Kidney glomerular epithelial cell (primary cell): ENCODE measurements at regions not wholly inside any gene's neighbourhood (a gene's known extent, or its start where the extent isn't known, plus 50 kb on each side); places are given as distances from the start of the nearest gene placed in this dataset.
"Not testable (repeated sequence)": the region's sequence is repeated elsewhere in the genome, so short reads cannot be mapped to it uniquely, and the experiment has no call there.

Experiments
- DNase-seq: peaks from one replicate; lab custom pipeline; 2025; lab: John Stamatoyannopoulos, UW

DNA sequence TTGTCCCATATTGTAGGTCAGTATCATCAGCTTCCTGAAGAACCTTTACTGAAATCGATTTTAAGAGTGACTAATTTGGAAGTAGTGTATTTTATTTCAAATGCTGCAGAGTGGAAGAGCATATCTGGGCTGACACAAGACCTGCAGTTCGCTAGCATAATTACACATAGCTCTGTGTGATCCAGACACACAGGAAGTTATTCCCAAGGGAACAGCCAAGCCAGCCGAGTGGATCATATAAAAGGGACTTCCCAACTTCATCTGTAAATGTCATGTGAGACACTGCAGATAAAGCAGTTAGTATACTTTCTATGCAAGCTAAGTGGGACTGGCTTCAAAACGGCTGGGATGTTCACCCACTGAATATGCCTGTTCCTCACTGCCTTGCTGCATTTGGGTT is 760.4 kb downstream of the SLITRK1 start:
- peak; percentile 8 for DNase-seq

DNA sequence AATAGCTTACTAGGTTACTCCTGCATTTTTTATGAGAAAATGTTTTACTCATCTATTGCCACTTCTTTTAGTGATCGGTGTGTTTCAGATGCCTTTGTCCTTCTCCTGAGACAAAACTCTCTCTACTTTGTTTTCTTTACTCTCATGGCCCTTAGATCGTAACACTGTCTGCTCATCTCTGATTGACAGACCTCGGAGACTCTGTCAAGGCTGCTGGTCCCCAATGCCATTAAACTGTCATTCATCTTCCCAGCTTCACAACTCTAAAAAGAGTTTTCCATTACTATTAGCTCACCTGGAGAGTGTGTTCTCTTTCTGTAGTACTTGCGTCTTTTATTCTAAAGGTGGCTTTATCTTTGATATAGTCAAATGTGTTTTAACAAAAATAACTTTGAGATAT is 765.2 kb downstream of the SLITRK1 start:
- peak; percentile 39 for DNase-seq

- not testable (repeated sequence) for DNase-seq
These were observed 780.6 kb downstream of the SLITRK1 start for GRCh38 chr13:83101574-83102247.

DNA sequence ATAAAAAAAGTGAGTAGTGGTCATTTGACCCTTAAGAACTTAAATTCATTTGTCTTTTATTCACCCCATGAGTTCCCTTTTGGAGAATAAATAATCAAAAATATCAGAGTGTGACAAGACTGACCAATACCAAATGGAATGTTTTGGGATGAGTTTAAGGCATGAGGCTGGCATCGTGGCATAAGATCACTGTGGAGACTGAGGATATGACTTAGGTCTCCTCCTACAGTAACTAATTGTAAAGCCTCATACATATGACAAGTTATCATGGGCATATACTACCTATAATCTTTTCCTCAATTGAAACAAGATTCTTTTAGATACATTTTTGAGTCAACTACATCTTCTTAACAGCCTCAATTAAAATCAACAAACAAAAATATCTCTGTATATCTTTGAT is 782.0 kb downstream of the SLITRK1 start:
- DNase-seq, result no peak

- no peak for DNase-seq
These were observed 793.4 kb downstream of the SLITRK1 start for GRCh38 chr13:83088858-83089257.

GRCh38 chr13:83086948-83087347 is 795.3 kb downstream of the SLITRK1 start:
- no peak for DNase-seq

- DNase-seq, result no peak
These were observed 796.2 kb downstream of the SLITRK1 start for GRCh38 chr13:83086088-83086487.

DNA sequence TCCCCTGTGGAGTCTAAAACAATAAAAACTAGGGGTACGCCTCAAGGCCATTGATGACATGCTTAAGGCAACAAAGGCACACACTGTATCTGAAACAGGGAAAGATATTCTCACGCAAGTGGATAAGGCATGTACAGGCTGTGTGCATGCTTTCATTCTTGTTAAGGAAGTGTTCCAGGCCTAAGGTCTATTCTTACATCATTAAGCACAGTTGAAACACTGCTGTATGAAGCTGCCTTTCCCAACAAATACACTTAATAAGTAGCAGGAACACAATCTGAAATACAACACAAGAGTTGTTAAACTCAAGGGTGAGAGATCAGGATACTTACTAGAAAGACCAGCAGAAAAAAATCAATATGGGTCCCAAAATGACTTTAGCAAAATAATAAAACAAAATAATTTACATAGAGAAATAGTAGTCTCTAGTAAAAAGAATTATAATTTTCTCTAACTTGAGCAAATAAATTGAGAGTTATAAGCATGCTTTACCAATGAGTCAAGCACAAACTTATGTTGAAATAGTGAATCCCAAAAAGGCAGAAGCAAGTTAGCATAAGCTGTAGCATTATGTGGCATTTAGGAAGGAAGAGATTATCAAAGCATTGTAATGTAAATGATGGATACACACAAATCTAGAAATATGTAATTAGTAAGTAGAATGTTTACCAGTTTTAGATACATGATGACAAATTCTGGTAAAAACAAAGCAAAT is 796.9 kb downstream of the SLITRK1 start:
- DNase-seq, result no peak

DNA sequence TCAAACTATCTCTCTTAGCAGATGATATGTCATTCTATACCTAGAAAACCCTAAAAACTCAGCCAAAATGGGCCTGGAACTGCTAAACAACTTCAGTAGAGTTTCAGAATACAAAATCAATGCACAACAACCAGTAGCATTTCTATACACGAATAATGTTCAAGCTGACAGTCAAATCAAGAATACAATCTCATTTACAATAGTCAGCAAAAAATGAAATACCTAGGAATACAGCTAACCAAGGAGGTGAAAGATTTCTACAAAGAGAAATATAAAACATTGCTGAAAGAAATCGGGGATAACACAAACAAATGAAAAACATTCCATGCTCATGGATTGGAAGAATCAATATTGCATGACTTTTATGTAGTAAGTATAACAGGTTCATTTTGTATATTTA is 804.8 kb downstream of the SLITRK1 start:
- no peak for DNase-seq

GRCh38 chr13:83073930-83074329 is 808.3 kb downstream of the SLITRK1 start:
- DNase-seq, result peak; percentile 24

- peak; percentile 82 for DNase-seq
These were observed 817.2 kb downstream of the SLITRK1 start for GRCh38 chr13:83065108-83065507.

DNA sequence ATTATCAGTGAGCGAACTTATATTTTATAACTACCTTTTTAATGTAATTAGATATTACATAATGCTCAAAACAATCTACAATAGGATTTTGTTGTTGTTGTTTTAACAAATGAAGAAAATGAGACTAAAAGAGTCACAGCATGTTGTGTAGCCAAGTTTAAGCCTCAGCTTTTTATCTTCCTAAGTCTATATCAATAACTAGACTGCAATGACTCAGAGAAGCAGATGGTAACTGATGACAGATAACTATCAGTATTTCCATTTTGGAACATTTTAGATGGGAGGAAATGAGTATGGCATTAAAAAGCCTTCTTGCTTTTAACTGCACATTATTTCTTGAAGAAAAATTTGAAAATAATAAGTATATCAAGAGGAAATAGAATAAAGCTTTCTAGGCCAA is 825.2 kb downstream of the SLITRK1 start:
- no peak for DNase-seq

DNA sequence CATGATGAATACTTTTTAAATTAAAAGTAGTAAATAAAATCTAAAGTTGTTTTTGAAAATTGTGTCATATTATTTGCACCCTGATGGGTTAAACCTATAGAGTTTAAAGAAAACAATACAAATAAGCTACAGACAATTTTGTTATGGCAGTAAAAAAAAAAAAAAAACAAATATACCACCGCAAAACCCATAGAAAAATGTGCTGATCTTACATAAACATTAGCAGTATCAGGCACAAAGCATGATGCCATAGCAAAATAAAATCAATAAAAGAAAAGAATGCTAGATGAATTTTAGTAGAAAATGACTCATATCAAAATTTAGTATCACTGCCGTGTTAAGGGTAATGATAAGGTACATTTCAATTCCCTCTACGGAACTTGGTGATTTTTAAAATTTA is 826.0 kb downstream of the SLITRK1 start:
- no peak for DNase-seq

- DNase-seq, result peak; percentile 62
These were observed 833.9 kb downstream of the SLITRK1 start for GRCh38 chr13:83048419-83048818.

- no peak for DNase-seq
These were observed 857.2 kb downstream of the SLITRK1 start for GRCh38 chr13:83024955-83025594.

- DNase-seq, result no peak
These were observed 858.0 kb downstream of the SLITRK1 start for GRCh38 chr13:83024232-83024631.

DNA sequence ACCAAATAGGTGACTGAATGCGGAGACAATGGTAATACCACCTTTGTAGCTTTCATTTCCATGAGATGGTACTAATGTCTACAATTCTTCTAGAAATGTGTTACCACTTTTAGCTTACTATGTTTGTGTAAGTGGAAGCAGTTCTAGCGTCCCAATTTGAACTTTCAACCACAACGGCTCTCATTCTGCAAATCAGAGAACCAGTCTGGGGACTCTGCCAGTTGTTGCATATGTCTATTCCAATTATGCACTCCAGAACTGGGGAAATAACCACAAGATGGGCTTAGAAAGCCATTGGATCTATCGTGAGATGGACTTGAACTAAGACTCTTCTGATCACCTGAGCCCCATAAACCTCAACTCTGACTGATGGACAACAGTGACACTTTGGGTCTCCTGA is 862.3 kb downstream of the SLITRK1 start:
- no peak for DNase-seq

GRCh38 chr13:83009987-83010386 is 872.3 kb downstream of the SLITRK1 start:
- no peak for DNase-seq

DNA sequence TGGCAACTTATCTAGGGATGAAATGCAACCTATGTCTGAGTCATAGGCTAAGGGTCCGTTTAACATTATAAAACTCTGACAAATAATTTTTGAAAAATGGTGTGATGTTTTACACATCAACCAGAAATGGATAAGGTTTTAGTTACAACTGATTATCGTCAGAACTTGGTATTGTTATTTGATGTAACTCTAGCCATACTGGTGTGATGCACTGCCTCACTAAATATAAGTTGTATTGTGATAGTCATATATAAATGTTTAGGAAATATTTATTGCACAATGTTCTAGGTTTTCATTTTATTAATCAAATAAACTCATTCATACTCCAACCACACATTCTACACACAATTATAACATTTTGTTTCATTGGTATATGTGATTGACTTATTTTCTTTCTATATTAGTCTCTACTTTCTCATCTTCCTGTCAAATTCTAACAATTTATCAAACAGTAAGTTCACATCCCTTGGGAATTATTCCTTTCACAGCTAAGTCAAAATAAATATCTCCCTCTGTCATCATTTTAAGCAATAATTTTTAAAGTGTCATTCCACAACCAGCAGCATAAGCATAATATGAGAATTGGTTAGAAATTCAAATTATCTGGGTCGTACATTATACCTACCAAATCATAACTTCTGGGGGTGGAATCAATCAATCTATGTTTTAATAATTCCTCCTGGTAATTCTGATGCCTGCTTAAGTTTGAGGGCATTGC is 873.9 kb downstream of the SLITRK1 start:
- no peak for DNase-seq

- DNase-seq, result no peak
These were observed 875.0 kb downstream of the SLITRK1 start for GRCh38 chr13:83007226-83007625.

DNA sequence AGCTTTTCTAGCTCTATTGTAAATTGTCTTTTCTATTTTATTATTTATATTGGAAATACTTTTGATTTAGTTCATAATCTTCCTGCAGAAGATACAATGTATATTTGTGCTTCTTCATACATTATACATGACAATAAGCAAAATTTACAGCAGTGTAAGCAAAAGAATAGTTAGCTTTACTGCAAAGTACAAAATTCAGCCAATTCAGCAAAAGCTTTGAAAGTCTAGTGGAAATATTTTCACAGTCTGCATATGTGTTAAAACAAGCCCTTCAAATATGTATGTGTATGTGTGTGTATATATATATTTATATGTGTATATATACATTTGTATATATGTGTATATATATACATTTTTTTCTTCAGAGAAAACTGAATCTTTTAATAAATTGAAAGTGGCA is 879.1 kb downstream of the SLITRK1 start:
- no peak for DNase-seq

- no peak for DNase-seq
These were observed 888.9 kb downstream of the SLITRK1 start for GRCh38 chr13:82993417-82993816.

- DNase-seq, result no peak
These were observed 905.8 kb downstream of the SLITRK1 start for GRCh38 chr13:82976499-82976898.
